B cell (primary cell): ENCODE measurements at regions not wholly inside any gene's neighbourhood (a gene's known extent, or its start where the extent isn't known, plus 50 kb on each side); places are given as distances from the start of the nearest gene placed in this dataset.

Experiments used
- CTCF ChIP-seq: fragments of 200-600 bp; IDR thresholded peaks from one replicate; pipeline ENCODE4 v1.8.0; 2022; ENCODE audit warnings: antibody characterized with exemption, mild to moderate bottlenecking
- EZH2 ChIP-seq: IDR thresholded peaks from 2 replicates; pipeline ENCODE4 v1.6.1; 2012; ENCODE audit warnings: borderline replicate concordance, low read depth, mild to moderate bottlenecking, moderate library complexity, low read length; ENCODE audit not compliant: insufficient read depth, poor library complexity, severe bottlenecking

- TF ChIP-seq EZH2, result no peak
- TF ChIP-seq CTCF, result no peak
Observed at GRCh38 chr9:38306899-38307298, 85.6 kb upstream of the ALDH1B1 start.
